ENCODE measurements at regions not wholly inside any gene's neighbourhood (a gene's known extent, or its start where the extent isn't known, plus 50 kb on each side); places are given as distances from the start of the nearest gene placed in this dataset.

DNA sequence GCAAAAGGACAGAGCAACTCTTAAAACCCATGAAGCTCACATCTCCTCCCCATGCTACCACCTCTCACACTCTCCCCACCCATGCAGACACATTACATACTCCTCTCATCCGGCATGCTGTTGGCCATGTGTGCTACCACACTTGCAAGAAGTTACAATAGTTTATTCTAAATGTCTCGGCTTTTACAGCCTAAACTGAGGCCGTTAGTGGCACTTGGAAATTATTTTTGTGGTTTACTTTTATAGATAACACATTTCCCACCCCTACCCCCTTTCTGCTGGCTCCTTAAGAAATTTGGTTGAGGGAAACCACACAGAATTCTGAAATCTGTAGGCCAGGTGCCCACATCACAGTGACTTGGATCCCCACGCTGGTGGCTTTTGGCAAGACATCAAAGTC is 141.1 kb upstream of the HHIP start:
- TF ChIP-seq, protein P1, sequence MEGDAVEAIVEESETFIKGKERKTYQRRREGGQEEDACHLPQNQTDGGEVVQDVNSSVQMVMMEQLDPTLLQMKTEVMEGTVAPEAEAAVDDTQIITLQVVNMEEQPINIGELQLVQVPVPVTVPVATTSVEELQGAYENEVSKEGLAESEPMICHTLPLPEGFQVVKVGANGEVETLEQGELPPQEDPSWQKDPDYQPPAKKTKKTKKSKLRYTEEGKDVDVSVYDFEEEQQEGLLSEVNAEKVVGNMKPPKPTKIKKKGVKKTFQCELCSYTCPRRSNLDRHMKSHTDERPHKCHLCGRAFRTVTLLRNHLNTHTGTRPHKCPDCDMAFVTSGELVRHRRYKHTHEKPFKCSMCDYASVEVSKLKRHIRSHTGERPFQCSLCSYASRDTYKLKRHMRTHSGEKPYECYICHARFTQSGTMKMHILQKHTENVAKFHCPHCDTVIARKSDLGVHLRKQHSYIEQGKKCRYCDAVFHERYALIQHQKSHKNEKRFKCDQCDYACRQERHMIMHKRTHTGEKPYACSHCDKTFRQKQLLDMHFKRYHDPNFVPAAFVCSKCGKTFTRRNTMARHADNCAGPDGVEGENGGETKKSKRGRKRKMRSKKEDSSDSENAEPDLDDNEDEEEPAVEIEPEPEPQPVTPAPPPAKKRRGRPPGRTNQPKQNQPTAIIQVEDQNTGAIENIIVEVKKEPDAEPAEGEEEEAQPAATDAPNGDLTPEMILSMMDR (IDR thresholded peaks at IDR 0.05): no peak
- TF ChIP-seq POLR2A (IDR thresholded peaks at IDR 0.05): no peak

Data from lower leg skin (tissue), 3 donors.